Osteoblast (primary cell): ENCODE measurements at regions not wholly inside any gene's neighbourhood (a gene's known extent, or its start where the extent isn't known, plus 50 kb on each side); places are given as distances from the start of the nearest gene placed in this dataset. TPM values are rescaled to one million over a fixed set of nuclear protein-coding genes. Genes with fewer than 3 reads are reported as not detected.

Experiments used
- DNase-seq: peaks from one replicate; pipeline ENCODE4 v3.0.0; 2011; ENCODE audit warnings: low spot score, mixed read lengths; ENCODE audit not compliant: insufficient read length; ENCODE audit errors: missing footprints
- H2AFZ ChIP-seq: 2 replicates; pipeline ENCODE4 v1.6.0; 2011; ENCODE audit warnings: mild to moderate bottlenecking, low read length
- H3K27ac ChIP-seq: 2 replicates; pipeline ENCODE4 v1.5.1; 2011; ENCODE audit warnings: mild to moderate bottlenecking, low read depth, low read length, moderate library complexity
- H3K27me3 ChIP-seq: 2 replicates; pipeline ENCODE4 v1.6.0; 2012; ENCODE audit warnings: mild to moderate bottlenecking, control low read depth, inconsistent platforms, low read length, moderate library complexity; ENCODE audit not compliant: insufficient read depth
- H3K36me3 ChIP-seq: 2 replicates; pipeline ENCODE4 v1.5.1; 2011; ENCODE audit warnings: mild to moderate bottlenecking, low read length, control low read depth, moderate library complexity; ENCODE audit not compliant: insufficient read depth
- H3K4me1 ChIP-seq: 2 replicates; pipeline ENCODE4 v1.5.1; 2011; ENCODE audit warnings: mild to moderate bottlenecking, low read length, control low read depth, moderate library complexity; ENCODE audit not compliant: insufficient read depth
- H3K4me2 ChIP-seq: 2 replicates; pipeline ENCODE4 v1.6.0; 2011; ENCODE audit warnings: mild to moderate bottlenecking, low read length; ENCODE audit not compliant: insufficient read depth
- H3K4me3 ChIP-seq: fragments of 200-600 bp; sonication (generic); 3 replicates; pipeline ENCODE4 v1.5.1; 2012; ENCODE audit warnings: mild to moderate bottlenecking, low read length, inconsistent platforms; ENCODE audit not compliant: insufficient read depth
- H3K79me2 ChIP-seq: 2 replicates; pipeline ENCODE4 v1.6.0; 2012; ENCODE audit warnings: mild to moderate bottlenecking, low read length, control low read depth, inconsistent platforms; ENCODE audit not compliant: insufficient read depth
- H3K9me3 ChIP-seq: 2 replicates; pipeline ENCODE4 v1.5.1; 2011; ENCODE audit warnings: low read depth, low read length, control low read depth
- H4K20me1 ChIP-seq: 2 replicates; pipeline ENCODE4 v1.6.0; 2012; ENCODE audit warnings: mild to moderate bottlenecking, low read length, control low read depth; ENCODE audit not compliant: insufficient read depth
- CTCF ChIP-seq: IDR thresholded peaks from 2 replicates; pipeline ENCODE4 v1.5.1; 2011; ENCODE audit warnings: mild to moderate bottlenecking, low read depth, low read length, moderate library complexity; ENCODE audit errors: extremely low read depth
- small RNA-seq: library from RNA; depleted of rRNA; stranded (forward); fragments of <200 nt; gene quantifications from one replicate; pipeline ENCODE3, GENCODE V24; 2012

GRCh38 chr3:192082730-192083660 lies 622.0 kb downstream of the PYDC2 start:
- Histone ChIP-seq H3K4me3 (no peak overlapping the region), H4K20me1 (no peaks in the 10 kb centered on the region), H3K27ac (no peak overlapping the region), H2AFZ (no peak overlapping the region), H3K27me3 (no peaks in the 10 kb centered on the region), H3K9me3 (no peaks in the 10 kb centered on the region), H3K79me2 (no peaks in the 10 kb centered on the region), H3K36me3 (no peaks in the 10 kb centered on the region), H3K4me2 (no peak overlapping the region), H3K4me1 (no peaks in the 10 kb centered on the region)
- TF ChIP-seq CTCF: no peak
- peak; percentile 17 for DNase-seq

Small RNA genes lying in the stretch of these regions (small RNA-seq; reads per million reads assigned to genes)
- not detected for gene RF00019
